K562 (cell line): ENCODE measurements at regions not wholly inside any gene's neighbourhood (a gene's known extent, or its start where the extent isn't known, plus 50 kb on each side); places are given as distances from the start of the nearest gene placed in this dataset.

Source experiments
- ATAC-seq: fragments of 200-7000 bp; cut with Tn5 transposase; 3 replicates; pipeline ENCODE4 v1.9.1; 2020; ENCODE audit warnings: moderate library complexity
- BruUV-seq: library from RNA; stranded (reverse); fragments of 400-500 nt; replicated peaks from 2 replicates; lab custom pipeline; 2021; lab: Mats Ljungman, UMichigan
- CTCF ChIA-PET: fragments of 300-600 bp; formaldehyde crosslinking; extraction: SDS; loops from one replicate; lab custom pipeline; 2021; ENCODE audit warnings: low intra/inter-chr PET ratio; lab: Yijun Ruan, JAX
- POLR2A ChIA-PET: fragments of 300-600, 350-650 bp; sonication (Branson Sonifier 250); formaldehyde crosslinking; extraction: SDS; loops from one replicate; lab custom pipeline; 2021; ENCODE audit warnings: antibody characterized with exemption, inconsistent platforms; lab: Yijun Ruan, JAX
- DNase-seq, 4 experiments: peaks; one replicate each; pipeline versions ENCODE4 v3.0.0 to v3.0.0-alpha.2; 2011 to 2018; ENCODE audit warnings: low spot score in 3 of 4, mixed read lengths in 3 of 4; ENCODE audit errors: extremely low read depth in 1 of 4
- FAIRE-seq: peaks from 2 replicates; lab custom pipeline; 2011; peaks lifted over from hg19 to GRCh38; lab: Jason Lieb, UNC
- H2AFZ ChIP-seq: 2 replicates; pipeline ENCODE4 v1.6.0; 2011; ENCODE audit warnings: low read depth, low read length, control low read depth, inconsistent platforms
- H3K27ac ChIP-seq: fragments of 200-600 bp; 3 replicates; pipeline ENCODE4 v1.8.0; 2011; ENCODE audit warnings: low read depth, mild to moderate bottlenecking, control low read depth, inconsistent platforms, low read length, moderate library complexity, mixed read lengths; ENCODE audit errors: extremely low read depth
- H3K27me3 ChIP-seq, 2 experiments: fragments of 300-600 bp in 1 of 2; 2 replicates in 1 of 2; 3 replicates in 1 of 2; pipeline versions ENCODE4 v1.6.0 to v1.8.0; 2011; ENCODE audit warnings: inconsistent platforms in 2 of 2, low read length in 2 of 2, mild to moderate bottlenecking in 1 of 2, mixed read lengths in 1 of 2, moderate library complexity in 1 of 2; ENCODE audit not compliant: control insufficient read depth in 2 of 2, insufficient read depth in 2 of 2
- H3K36me3 ChIP-seq: fragments of 300-600 bp; 3 replicates; pipeline ENCODE4 v1.8.0; 2011; ENCODE audit warnings: mild to moderate bottlenecking, low read length, inconsistent platforms; ENCODE audit not compliant: control insufficient read depth, insufficient read depth
- H3K4me1 ChIP-seq, 2 experiments: fragments of 200-600 bp in 1 of 2; replicated peaks in 1 of 2; 2 replicates in 1 of 2; 3 replicates in 1 of 2; pipeline versions ENCODE4 v1.5.1 to v1.8.0; 2011; ENCODE audit warnings: inconsistent platforms in 2 of 2, low read length in 2 of 2, mild to moderate bottlenecking in 1 of 2, mixed read lengths in 1 of 2, moderate library complexity in 1 of 2; ENCODE audit not compliant: control insufficient read depth in 2 of 2, insufficient read depth in 2 of 2
- H3K4me2 ChIP-seq: 2 replicates; pipeline ENCODE4 v1.6.1; 2011; ENCODE audit warnings: low read length, control low read depth, inconsistent platforms, mixed read lengths; ENCODE audit not compliant: insufficient read depth
- H3K4me3 ChIP-seq: fragments of 200-600 bp; sonication (generic), shearing (Covaris generic); 2 replicates; pipeline ENCODE4 v1.5.1; 2016; ENCODE audit warnings: control low read depth, inconsistent platforms
- H3K79me2 ChIP-seq: fragments of 200-600 bp; 3 replicates; pipeline ENCODE4 v1.8.0; 2011; ENCODE audit warnings: low read length, inconsistent platforms; ENCODE audit not compliant: control insufficient read depth, insufficient read depth
- H3K9ac ChIP-seq, 2 experiments: 2 replicates each; pipeline versions ENCODE4 v1.6.0 to v1.6.1; 2011; ENCODE audit warnings: low read depth in 2 of 2, low read length in 2 of 2, control low read depth in 1 of 2, inconsistent platforms in 1 of 2, mild to moderate bottlenecking in 1 of 2, mixed read lengths in 1 of 2; ENCODE audit not compliant: insufficient read depth in 1 of 2
- H3K9me1 ChIP-seq: one replicate; pipeline ENCODE4 v1.6.0; 2011; ENCODE audit warnings: inconsistent platforms, mild to moderate bottlenecking, low read length, moderate library complexity; ENCODE audit not compliant: control insufficient read depth, insufficient read depth
- H3K9me3 ChIP-seq: replicated peaks from 2 replicates; pipeline ENCODE4 v1.5.1; 2011; ENCODE audit warnings: low read depth, low read length, inconsistent platforms; ENCODE audit not compliant: control insufficient read depth, insufficient read depth
- H4K20me1 ChIP-seq: replicated peaks from 2 replicates; pipeline ENCODE4 v1.6.1; 2011; ENCODE audit warnings: low read length, inconsistent platforms, mixed read lengths; ENCODE audit not compliant: control insufficient read depth, insufficient read depth
- CHD1 ChIP-seq: fragments of 200-600 bp; sonication (generic); IDR thresholded peaks from one replicate; pipeline ENCODE4 v1.6.1; 2012; ENCODE audit warnings: mild to moderate bottlenecking, moderate library complexity, low read length, inconsistent platforms
- COPS2 ChIP-seq: fragments of 450-650 bp; conservative IDR thresholded peaks from 2 replicates; pipeline ENCODE4 v1.6.1; 2016; ENCODE audit warnings: mild to moderate bottlenecking, moderate library complexity
- EHMT2 ChIP-seq: fragments of 450-650 bp; IDR thresholded peaks from 2 replicates; pipeline ENCODE4 v1.6.1; 2018; ENCODE audit warnings: antibody characterized with exemption
- ETV1 ChIP-seq: fragments of 450-650 bp; conservative IDR thresholded peaks from 2 replicates; pipeline ENCODE4 v1.6.1; 2016; ENCODE audit warnings: missing genetic modification characterization, control low read depth, low read depth, missing compliant biosample characterization
- NFIC ChIP-seq: fragments of 450-650 bp; IDR thresholded peaks from 2 replicates; pipeline ENCODE4 v1.6.1; 2017; ENCODE audit warnings: mild to moderate bottlenecking, inconsistent platforms
- NKRF ChIP-seq: fragments of 450-650 bp; IDR thresholded peaks from 2 replicates; pipeline ENCODE4 v1.6.1; 2016; ENCODE audit warnings: borderline replicate concordance
- PBX2 ChIP-seq, 2 experiments: IDR thresholded peaks in 1 of 2; conservative IDR thresholded peaks in 1 of 2; 2 replicates each; pipeline ENCODE4 v1.6.1; 2016; ENCODE audit warnings: low read depth in 2 of 2, mild to moderate bottlenecking in 1 of 2, missing compliant biosample characterization in 1 of 2, missing genetic modification characterization in 1 of 2, moderate library complexity in 1 of 2
- PHB ChIP-seq: fragments of 250-450 bp; sonication (Bioruptor Pico); IDR thresholded peaks from 2 replicates; pipeline ENCODE4 v1.5.0; 2021
- PHF20 ChIP-seq: fragments of 450-650 bp; IDR thresholded peaks from 2 replicates; pipeline ENCODE4 v1.6.1; 2018; ENCODE audit not compliant: partially characterized antibody
- POLR3A ChIP-seq: IDR thresholded peaks from 2 replicates; pipeline ENCODE4 v1.6.1; 2011; ENCODE audit warnings: borderline replicate concordance, mild to moderate bottlenecking, moderate library complexity; ENCODE audit not compliant: insufficient read length, insufficient read depth; ENCODE audit errors: extremely low read depth
- PTRF ChIP-seq: fragments of 450-650 bp; IDR thresholded peaks from 2 replicates; pipeline ENCODE4 v1.6.1; 2016; ENCODE audit warnings: mild to moderate bottlenecking, missing genetic modification characterization, missing compliant biosample characterization
- RAD51 ChIP-seq: fragments of 450-650 bp; IDR thresholded peaks from 2 replicates; pipeline ENCODE4 v1.7.1; 2016; ENCODE audit warnings: low read depth, mild to moderate bottlenecking, borderline replicate concordance
- SMAD4 ChIP-seq: fragments of 250-450 bp; sonication (Bioruptor Pico); conservative IDR thresholded peaks from 2 replicates; pipeline ENCODE4 v1.8.0; 2021; ENCODE audit warnings: inconsistent platforms, mild to moderate bottlenecking, moderate library complexity
- TBL1XR1 ChIP-seq, 2 experiments: IDR thresholded peaks; 2 replicates each; pipeline ENCODE4 v1.6.1; 2012; ENCODE audit warnings: improper control_type of control experiment in 2 of 2, low read length in 2 of 2, mild to moderate bottlenecking in 1 of 2
- TRIM28 ChIP-seq: fragments of 450-650 bp; IDR thresholded peaks from 2 replicates; pipeline ENCODE4 v1.6.1; 2017
- ZBTB7A ChIP-seq: IDR thresholded peaks from 2 replicates; pipeline ENCODE4 v1.6.1; 2011; ENCODE audit warnings: low read depth, mild to moderate bottlenecking, low read length, moderate library complexity, borderline replicate concordance; ENCODE audit not compliant: control insufficient read depth
- ZBTB8A ChIP-seq: fragments of 450-650 bp; IDR thresholded peaks from 2 replicates; pipeline ENCODE4 v1.6.1; 2018; ENCODE audit warnings: mild to moderate bottlenecking, moderate library complexity; ENCODE audit not compliant: partially characterized antibody
- ZNF354B ChIP-seq: fragments of 250-450 bp; sonication (Bioruptor Pico); IDR thresholded peaks from 2 replicates; pipeline ENCODE4 v1.4.0; 2020
- WGBS: fragments of 100-300 bp; shearing (Covaris generic); methylation state at CpG from one replicate; pipeline ENCODE4 v1.1.6; 2016; ENCODE audit warnings: low coverage, mixed read lengths; ENCODE audit not compliant: insufficient coverage; ENCODE audit errors: missing lambda C conversion rate; 5-methylcytosine and 5-hydroxymethylcytosine counted together
- in situ Hi-C: fragments of 300-500 bp; cut with MboI; formaldehyde crosslinking; loops from 4 replicates; pipeline ENCODE4 v1.15.0; 2018; ENCODE audit warnings: inconsistent platforms, mixed read lengths
- intact Hi-C: fragments of 100-400 bp; cut with micrococcal nuclease; formaldehyde crosslinking; loops from 2 replicates; pipeline ENCODE4 v1.14.2; 2022

- Histone ChIP-seq H3K4me3 (no peak overlapping the region), H3K9me1 (no peaks in the 10 kb centered on the region), H3K9me3 (no peaks in the 10 kb centered on the region), H3K4me1 (no peaks in the 10 kb centered on the region), H3K9ac (no peak overlapping the region), H3K27me3 (peaks cover 11 to 19% of the 10 kb centered on the region in 2 experiments; a peak in 4 of 5 replicates), H4K20me1 (no peaks in the 10 kb centered on the region), H3K79me2 (no peaks in the 10 kb centered on the region), H3K27ac (no peak overlapping the region), H2AFZ (no peak overlapping the region), H3K36me3 (no peaks in the 10 kb centered on the region), H3K4me2 (no peak overlapping the region)
- TF ChIP-seq PTRF (tag) (no peak), PHB (CRISPR knock-in tag) (no peak), RAD51 (no peak), ETV1 (tag) (no peak), ZBTB7A (no peak), TRIM28 (no peak), NKRF (no peak), NFIC (no peak), ZNF354B (CRISPR knock-in tag) (no peak), SMAD4 (CRISPR knock-in tag) (no peak), PHF20 (no peak), CHD1 (no peak), TBL1XR1 (IDR thresholded peaks at IDR 0.05; ENCODE audit: low read length in 2 of 2) (no peak), COPS2 (no peak), EHMT2 (no peak), PBX2 (CRISPR knock-in tag; IDR thresholded peaks at IDR 0.05; ENCODE audit: low read depth) (no peak), PBX2 (tag; conservative IDR thresholded peaks at IDR 0.05; ENCODE audit: low read depth) (no peak), ZBTB8A (no peak), POLR3A (no peak)
- WGBS, result 0% methylated on average over 3 of the region's 3 CpGs
- BruUV-seq, result no TSS peak
- FAIRE-seq (no peak), ATAC-seq (no peak), DNase-seq (no peak)
- CTCF ChIA-PET, result no interaction called here
- POLR2A ChIA-PET, result interaction anchor here (0.5 kb wide), 1 partner anchor 217 kb away, joined by 3 read pairs; no protein-coding TSS in a partner anchor
- intact Hi-C loops (no loop called here), in situ Hi-C loops (no loop called here)
Observed at GRCh38 chr11:69242266-69242920, 51.6 kb upstream of the MYEOV start.
